ENCODE measurements at regions not wholly inside any gene's neighbourhood (a gene's known extent, or its start where the extent isn't known, plus 50 kb on each side); places are given as distances from the start of the nearest gene placed in this dataset.

DNA sequence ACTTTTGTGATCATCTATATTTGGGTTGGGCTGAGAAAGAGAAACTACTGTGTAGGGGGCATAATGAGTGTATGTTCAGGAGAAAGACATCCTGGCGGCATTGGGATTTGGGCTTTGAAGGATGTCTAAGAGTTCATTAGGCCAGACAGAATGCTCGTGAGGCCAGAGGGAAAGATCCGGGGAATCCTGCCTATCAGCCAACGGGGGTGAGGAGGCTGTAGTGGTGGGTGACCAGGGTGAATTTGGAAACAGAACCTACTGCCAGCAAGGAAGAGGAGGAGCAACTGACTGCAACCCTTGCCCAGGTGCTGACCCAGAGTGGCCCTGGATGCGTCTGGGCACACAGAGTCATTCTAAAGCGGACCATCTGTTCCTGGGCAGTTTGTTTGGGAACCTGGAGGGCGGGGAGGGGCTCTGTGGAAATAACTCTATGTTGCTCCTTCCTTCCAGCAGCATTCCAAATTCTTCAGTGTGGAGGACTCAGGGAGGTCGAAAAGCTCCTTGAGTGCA lies 56.9 kb upstream of the ECE1 start:
- Histone ChIP-seq H3K4me1 (peaks cover 0 to 37% (median 16%) of the 10 kb centered on the region in 12 donors), H3K4me3 (no peak overlapping the region), H3K27me3 (peaks cover 0 to 22% (median 0%) of the 10 kb centered on the region in 9 donors), H3K36me3 (no peaks in the 10 kb centered on the region), H3K27ac (no peak overlapping the region), H3K9me3 (no peaks in the 10 kb centered on the region)
- intact Hi-C loops (cut with DNase I): loop anchor here in 3 of 10 donors (5.0 kb wide), 2 partner anchors 85 to 90 kb away; no protein-coding TSS in a partner anchor
- no peak for DNase-seq
- no peak for TF ChIP-seq POLR2A (IDR thresholded peaks at IDR 0.05)
- TF ChIP-seq, protein P1, sequence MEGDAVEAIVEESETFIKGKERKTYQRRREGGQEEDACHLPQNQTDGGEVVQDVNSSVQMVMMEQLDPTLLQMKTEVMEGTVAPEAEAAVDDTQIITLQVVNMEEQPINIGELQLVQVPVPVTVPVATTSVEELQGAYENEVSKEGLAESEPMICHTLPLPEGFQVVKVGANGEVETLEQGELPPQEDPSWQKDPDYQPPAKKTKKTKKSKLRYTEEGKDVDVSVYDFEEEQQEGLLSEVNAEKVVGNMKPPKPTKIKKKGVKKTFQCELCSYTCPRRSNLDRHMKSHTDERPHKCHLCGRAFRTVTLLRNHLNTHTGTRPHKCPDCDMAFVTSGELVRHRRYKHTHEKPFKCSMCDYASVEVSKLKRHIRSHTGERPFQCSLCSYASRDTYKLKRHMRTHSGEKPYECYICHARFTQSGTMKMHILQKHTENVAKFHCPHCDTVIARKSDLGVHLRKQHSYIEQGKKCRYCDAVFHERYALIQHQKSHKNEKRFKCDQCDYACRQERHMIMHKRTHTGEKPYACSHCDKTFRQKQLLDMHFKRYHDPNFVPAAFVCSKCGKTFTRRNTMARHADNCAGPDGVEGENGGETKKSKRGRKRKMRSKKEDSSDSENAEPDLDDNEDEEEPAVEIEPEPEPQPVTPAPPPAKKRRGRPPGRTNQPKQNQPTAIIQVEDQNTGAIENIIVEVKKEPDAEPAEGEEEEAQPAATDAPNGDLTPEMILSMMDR (IDR thresholded peaks at IDR 0.05): no peak
- ATAC-seq: no peak
- 75 to 83% (median 79%) methylated on average over 8 of the region's 8 CpGs for WGBS, 4 donors

DNA sequence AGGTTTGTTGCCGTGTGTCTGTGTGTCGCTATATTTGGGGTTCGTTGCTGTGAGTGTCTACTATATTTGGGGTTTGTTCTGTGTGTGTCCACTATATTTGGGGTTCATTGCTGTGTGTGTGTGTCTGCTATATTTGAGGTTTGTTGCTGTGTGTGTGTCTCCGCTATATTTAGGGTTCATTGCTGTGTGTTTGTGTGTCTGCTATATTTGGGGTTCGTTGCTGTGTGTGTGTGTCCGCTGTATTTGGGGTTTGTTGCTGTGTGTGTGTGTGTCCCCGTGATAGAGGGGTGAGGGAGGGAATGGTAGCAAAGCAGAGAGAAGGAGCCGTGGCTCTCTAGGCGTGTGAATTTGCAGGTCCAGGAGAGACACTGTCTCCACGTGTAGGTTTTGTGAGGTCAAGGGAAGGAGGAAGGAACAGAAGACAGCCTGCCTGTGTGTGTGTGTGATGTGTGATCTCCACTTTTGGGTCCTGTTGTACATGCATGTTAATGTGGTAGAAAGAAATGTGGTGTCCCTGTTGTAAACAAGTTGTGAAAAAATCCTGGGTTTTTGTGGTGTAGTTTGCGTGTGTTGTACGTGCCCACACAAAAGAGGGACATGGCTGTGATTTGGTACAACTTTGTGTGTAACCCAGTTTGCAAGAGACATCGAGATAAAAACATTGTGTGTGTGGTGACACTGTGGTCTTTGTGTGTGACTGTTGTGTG lies 56.3 kb upstream of the ECE1 start:
- Histone ChIP-seq H3K27me3 (peaks cover 0 to 22% (median 0%) of the 10 kb centered on the region in 9 donors), H3K4me1 (peaks cover 0 to 43% (median 22%) of the 10 kb centered on the region in 12 donors), H3K27ac (peak overlapping the region in 1 of 12 donors; percentile 90), H3K4me3 (peak overlapping the region in 10 of 12 donors; percentile 62 to 96 (median 79)), H3K36me3 (no peaks in the 10 kb centered on the region), H3K9me3 (no peaks in the 10 kb centered on the region)
- WGBS, 4 donors: 56 to 64% (median 59%) methylated on average over 13 of the region's 13 CpGs
- intact Hi-C loops (cut with DNase I): loop anchor here in 3 of 10 donors (5.0 kb wide), 2 partner anchors 84 to 89 kb away; no protein-coding TSS in a partner anchor
- no peak for DNase-seq
- no peak for TF ChIP-seq POLR2A (IDR thresholded peaks at IDR 0.05)
- TF ChIP-seq, protein P1 (IDR thresholded peaks at IDR 0.05): no peak
- ATAC-seq: no peak

DNA sequence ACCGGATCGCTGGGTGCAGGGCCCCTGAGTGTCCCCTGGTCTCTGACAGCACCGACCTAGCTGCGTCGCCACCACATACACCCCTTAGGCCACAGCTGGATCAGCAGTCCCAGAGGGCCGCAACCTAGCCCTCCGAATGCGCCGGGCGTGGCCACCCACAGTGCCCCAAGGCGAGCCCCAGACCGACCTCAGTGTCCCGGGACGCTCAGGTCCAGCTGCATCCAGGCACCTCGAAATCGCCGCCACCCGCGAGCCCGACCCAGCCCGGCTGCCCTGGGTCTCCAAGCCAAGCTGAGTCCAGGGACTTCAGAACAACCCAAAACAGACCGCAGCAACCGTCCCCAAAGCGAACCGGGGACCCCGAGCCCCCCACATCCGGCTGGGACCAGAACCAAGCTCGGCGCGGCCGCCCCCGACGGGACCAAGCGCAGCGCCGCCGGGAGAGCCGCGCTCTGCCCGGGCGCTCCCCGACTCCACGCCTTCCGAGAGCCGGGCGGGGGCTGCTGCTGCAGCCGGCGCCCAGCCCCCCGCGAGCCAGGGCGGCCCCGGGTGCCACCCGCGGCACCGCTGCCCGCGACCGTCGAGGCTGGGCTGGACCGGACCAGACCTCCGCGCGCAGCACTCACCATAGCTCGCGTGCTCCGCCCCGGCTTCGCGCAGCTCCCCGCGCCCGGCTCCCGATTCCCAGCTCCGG lies 54.6 kb upstream of the ECE1 start:
- ATAC-seq: peak in 3 of 4 donors; percentile 3 to 47 (median 42)
- 1 to 3% (median 2%) methylated on average over 14 to 74 of the region's 74 CpGs for WGBS, 4 donors

More for the DNA sequence above, 54.6 kb upstream of the ECE1 start:
- Histone ChIP-seq H3K27me3 (peaks cover 0 to 22% (median 0%) of the 10 kb centered on the region in 9 donors), H3K36me3 (no peaks in the 10 kb centered on the region), H3K27ac (peak overlapping the region; percentile 64 to 92 (median 87)), H3K9me3 (no peaks in the 10 kb centered on the region), H3K4me1 (peaks cover 0 to 59% (median 34%) of the 10 kb centered on the region in 12 donors), H3K4me3 (peak overlapping the region; percentile 46 to 96 (median 78))
- peak in 3 of 5 donors; percentile 31 to 70 (median 48) for DNase-seq
- TF ChIP-seq POLR2A (IDR thresholded peaks at IDR 0.05): no peak
- TF ChIP-seq, protein P1 (IDR thresholded peaks at IDR 0.05): no peak
- intact Hi-C loops (cut with DNase I): loop anchor here in 4 of 10 donors (5.0 kb wide), 2 partner anchors 83 to 88 kb away; no protein-coding TSS in a partner anchor

Data from heart left ventricle (tissue), 16 donors.